Activated naive CD4-positive, alpha-beta T cell treated with anti-CD3 and anti-CD28 coated beads for 36 hours (primary cell): ENCODE measurements at regions not wholly inside any gene's neighbourhood (a gene's known extent, or its start where the extent isn't known, plus 50 kb on each side); places are given as distances from the start of the nearest gene placed in this dataset.

ENCODE experiments used
- CTCF ChIA-PET: fragments of 350-600 bp; sonication (Branson Sonifier 250); formaldehyde crosslinking; loops from one replicate; lab custom pipeline; 2021; ENCODE audit warnings: antibody characterized with exemption; lab: Charles Lee
- DNase-seq: peaks from one replicate; pipeline ENCODE4 v3.0.0-alpha.2; 2020
- H3K27ac Mint-ChIP-seq: one replicate; pipeline ENCODE4 v1.8.0; 2021; ENCODE audit warnings: mild to moderate bottlenecking, mixed read lengths
- H3K27me3 Mint-ChIP-seq: one replicate; pipeline ENCODE4 v1.8.0; 2021; ENCODE audit warnings: low read depth, mixed read lengths
- H3K36me3 Mint-ChIP-seq: one replicate; pipeline ENCODE4 v1.8.0; 2021; ENCODE audit warnings: low read depth, mixed read lengths
- H3K4me1 Mint-ChIP-seq: one replicate; pipeline ENCODE4 v1.8.0; 2021; ENCODE audit warnings: low read depth, mixed read lengths
- H3K4me3 Mint-ChIP-seq: one replicate; pipeline ENCODE4 v1.8.0; 2021; ENCODE audit warnings: mild to moderate bottlenecking, moderate library complexity, mixed read lengths
- H3K9me3 Mint-ChIP-seq: one replicate; pipeline ENCODE4 v1.8.0; 2021; ENCODE audit warnings: mixed read lengths
- intact Hi-C: fragments of 100-400 bp; cut with micrococcal nuclease; formaldehyde crosslinking; loops from one replicate; pipeline ENCODE4 v1.15.1; 2023

DNA sequence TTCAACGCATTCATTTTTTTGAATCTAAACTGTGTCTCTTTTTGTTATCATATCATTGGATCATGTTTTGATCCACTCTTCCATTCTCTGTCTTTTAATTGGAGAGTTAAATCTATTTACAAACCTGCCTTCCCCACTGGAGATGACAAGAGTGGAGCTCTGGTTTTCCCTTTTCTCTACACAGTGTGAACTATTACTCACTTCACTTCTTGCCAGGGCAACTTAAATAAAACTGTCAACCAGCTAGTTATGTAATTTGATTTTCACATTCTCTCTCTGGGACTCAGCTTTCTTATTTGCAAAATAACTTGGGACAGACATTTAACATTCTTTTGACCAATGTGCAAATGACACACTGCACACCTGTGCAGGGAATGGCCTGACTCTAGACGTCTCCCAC lies 230.8 kb upstream of the CST7 start:
- CTCF ChIA-PET = no interaction called here
- intact Hi-C loops = no loop called here
- peaks cover 7% of the 10 kb centered on the region for H3K27me3 Mint-ChIP-seq
- H3K4me1 Mint-ChIP-seq = no peaks in the 10 kb centered on the region
- H3K9me3 Mint-ChIP-seq = peaks cover 10% of the 10 kb centered on the region
- no peak overlapping the region for H3K4me3 Mint-ChIP-seq
- H3K36me3 Mint-ChIP-seq = no peaks in the 10 kb centered on the region
- no peak for DNase-seq
- no peak overlapping the region for H3K27ac Mint-ChIP-seq

DNA sequence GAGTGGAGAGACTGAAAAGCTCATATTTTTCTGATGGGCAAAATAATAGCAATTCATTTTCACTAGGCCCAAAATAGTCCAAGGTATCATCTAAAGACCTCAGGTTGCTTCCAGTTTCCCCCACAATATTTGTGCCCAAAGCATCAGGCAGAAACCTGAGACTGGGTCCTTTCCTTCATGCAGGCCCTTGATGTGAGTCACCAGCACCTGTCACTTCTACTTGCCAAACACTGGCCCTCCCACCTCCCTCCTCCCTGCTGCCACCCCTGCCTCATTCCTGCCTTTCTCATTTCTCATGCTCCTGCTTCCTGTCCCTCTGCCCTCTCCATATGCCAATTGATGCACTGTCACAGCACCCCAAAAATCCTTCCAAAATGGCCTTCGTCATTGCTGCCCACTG lies 230.4 kb upstream of the CST7 start:
- Mint-ChIP-seq H3K4me3 (no peak overlapping the region), H3K9me3 (peaks cover 7% of the 10 kb centered on the region), H3K36me3 (no peaks in the 10 kb centered on the region), H3K27me3 (peaks cover 5% of the 10 kb centered on the region), H3K27ac (no peak overlapping the region), H3K4me1 (no peaks in the 10 kb centered on the region)
- intact Hi-C loops = no loop called here
- CTCF ChIA-PET = no interaction called here
- DNase-seq = no peak

DNA sequence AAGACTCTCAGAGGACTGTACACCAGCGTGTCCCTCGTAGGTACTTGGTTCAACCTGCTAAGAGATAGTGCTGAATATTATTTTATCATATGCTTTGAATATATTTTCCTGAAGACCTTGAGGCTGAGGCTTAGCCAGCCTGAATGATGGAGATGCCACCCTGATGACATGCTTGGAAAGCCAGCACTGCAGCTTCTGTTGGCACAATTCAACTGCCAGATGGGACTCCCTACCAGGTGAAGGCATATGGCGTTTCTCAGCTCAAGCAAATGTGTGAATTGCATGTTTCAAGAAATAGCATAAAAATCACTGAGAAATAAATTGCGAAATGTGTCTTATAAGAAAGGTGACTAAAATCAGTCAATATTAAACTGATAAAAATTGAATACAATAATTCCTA lies 228.1 kb upstream of the CST7 start:
- Mint-ChIP-seq H3K27me3 (peaks cover 5% of the 10 kb centered on the region), H3K36me3 (no peaks in the 10 kb centered on the region), H3K9me3 (no peaks in the 10 kb centered on the region), H3K4me3 (no peak overlapping the region), H3K27ac (no peak overlapping the region), H3K4me1 (no peaks in the 10 kb centered on the region)
- CTCF ChIA-PET = no interaction called here
- no peak for DNase-seq
- intact Hi-C loops = no loop called here

DNA sequence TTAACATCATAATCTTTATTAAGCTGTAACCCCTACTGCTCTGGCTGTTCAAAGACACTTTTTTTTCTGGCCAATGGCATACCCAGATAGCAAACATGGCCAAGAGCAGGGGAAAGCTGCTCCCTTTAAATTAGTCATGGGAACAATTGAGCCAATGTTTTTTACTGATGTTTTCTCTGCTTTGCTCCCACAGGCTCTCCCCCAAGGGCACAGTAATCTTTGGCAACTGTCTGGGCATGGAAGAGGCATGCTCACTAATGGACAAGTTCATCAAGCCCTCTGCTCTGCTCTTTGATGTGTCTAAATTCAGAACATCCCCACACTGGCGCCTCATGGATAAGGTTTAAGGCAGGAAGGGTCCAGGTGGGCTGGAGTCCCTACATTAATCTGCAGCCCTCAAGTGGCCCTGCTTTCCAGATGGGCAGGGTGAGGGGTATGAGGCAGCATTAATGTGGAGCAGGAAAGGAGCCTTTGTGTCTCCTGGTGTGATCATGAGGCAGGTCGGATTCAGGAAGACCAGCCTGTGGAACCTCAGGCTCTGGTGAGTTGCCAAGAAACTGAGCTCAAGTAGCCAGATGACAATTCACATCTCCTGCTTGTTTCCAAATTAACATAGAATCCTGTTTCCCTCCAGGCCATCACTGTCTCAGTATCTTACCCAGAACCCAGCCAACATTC lies 227.0 kb upstream of the CST7 start:
- CTCF ChIA-PET = no interaction called here
- H3K36me3 Mint-ChIP-seq = no peaks in the 10 kb centered on the region
- DNase-seq = no peak
- H3K27me3 Mint-ChIP-seq = peaks cover 5% of the 10 kb centered on the region
- H3K27ac Mint-ChIP-seq = no peak overlapping the region
- no peaks in the 10 kb centered on the region for H3K9me3 Mint-ChIP-seq
- H3K4me1 Mint-ChIP-seq = no peaks in the 10 kb centered on the region
- no peak overlapping the region for H3K4me3 Mint-ChIP-seq
- intact Hi-C loops = no loop called here

DNA sequence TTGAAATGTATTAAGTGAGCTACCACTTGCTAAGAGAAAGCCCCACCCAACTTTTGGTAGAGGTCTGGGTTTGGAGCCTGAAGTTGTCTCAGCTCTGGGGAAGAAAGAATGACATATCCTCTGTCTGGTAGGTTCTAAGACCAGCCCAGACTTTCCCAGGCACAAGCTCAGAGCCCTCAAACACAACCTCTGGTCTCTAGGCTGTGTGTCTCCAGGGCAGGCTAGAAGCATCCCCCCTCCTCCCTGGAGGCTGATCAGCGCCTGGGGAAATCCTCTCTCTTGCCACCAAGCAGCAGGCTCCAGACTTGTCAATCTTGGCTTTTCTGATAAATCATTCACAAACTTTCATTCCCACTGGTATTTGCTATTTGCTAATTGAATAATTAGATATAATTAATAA lies 226.5 kb upstream of the CST7 start:
- Mint-ChIP-seq H3K27ac (no peak overlapping the region), H3K27me3 (peaks cover 5% of the 10 kb centered on the region), H3K4me1 (no peaks in the 10 kb centered on the region), H3K36me3 (no peaks in the 10 kb centered on the region), H3K4me3 (no peak overlapping the region), H3K9me3 (no peaks in the 10 kb centered on the region)
- CTCF ChIA-PET = no interaction called here
- no peak for DNase-seq
- intact Hi-C loops = no loop called here

DNA sequence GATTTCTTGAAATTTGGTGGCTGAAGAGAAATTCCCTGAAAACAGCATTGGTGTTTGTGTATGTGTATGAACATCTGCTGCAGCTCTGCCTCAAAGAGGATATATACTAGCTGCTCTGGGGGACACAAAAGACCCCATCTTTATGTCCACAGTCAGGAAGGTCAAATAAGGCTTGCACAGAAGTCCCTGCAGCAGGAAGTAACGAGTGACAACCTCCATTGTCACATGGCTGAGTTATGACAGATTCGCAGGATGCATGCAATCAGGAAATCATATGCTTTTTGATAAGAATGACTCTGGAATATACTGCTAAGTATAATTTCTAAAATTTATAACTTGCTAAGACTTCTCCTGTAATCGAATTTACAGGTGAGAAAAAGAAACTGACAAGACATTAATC lies 225.9 kb upstream of the CST7 start:
- CTCF ChIA-PET = no interaction called here
- no peak overlapping the region for H3K4me3 Mint-ChIP-seq
- no peaks in the 10 kb centered on the region for H3K9me3 Mint-ChIP-seq
- H3K4me1 Mint-ChIP-seq = no peaks in the 10 kb centered on the region
- no peak for DNase-seq
- no peaks in the 10 kb centered on the region for H3K36me3 Mint-ChIP-seq
- intact Hi-C loops = no loop called here
- H3K27ac Mint-ChIP-seq = no peak overlapping the region
- peaks cover 5% of the 10 kb centered on the region for H3K27me3 Mint-ChIP-seq

DNA sequence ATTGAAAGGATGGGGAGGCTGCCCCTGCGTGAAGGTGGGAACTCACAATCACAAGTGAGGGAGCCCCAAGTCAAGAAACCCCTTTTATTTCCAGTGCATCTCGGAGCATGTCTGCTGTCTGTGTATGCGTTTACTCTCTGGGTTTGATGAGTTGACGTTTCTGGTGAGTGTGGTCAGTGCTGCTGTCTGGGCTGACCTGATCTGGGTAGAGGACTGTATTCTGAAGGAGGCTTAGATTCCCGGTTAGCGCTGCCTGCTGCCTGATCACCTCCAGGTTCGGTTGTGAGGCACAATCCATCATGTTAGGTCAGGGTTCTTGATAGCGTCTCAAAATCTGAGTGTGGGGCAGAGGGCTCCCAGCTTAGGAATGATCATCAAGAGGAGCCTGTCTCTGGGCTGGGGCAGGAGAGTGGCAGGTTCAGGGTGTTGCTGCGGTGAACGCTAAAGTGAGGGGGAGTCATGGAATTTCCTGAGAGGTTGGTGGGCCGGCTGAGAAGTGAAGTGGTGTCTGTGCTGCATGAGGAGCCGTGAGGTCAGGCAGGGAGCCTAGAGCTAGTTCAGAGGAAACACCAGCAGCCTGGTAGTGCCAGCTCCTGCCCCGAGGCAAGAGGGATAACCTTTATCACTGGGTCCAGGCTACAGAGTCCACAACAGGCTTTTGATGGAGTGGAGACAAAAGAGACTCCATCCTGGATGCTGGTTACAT lies 225.3 kb upstream of the CST7 start:
- H3K9me3 Mint-ChIP-seq = no peaks in the 10 kb centered on the region
- peaks cover 4% of the 10 kb centered on the region for H3K27me3 Mint-ChIP-seq
- H3K27ac Mint-ChIP-seq = no peak overlapping the region
- no peaks in the 10 kb centered on the region for H3K36me3 Mint-ChIP-seq
- H3K4me3 Mint-ChIP-seq = no peak overlapping the region
- intact Hi-C loops = no loop called here
- CTCF ChIA-PET = no interaction called here
- no peak for DNase-seq
- H3K4me1 Mint-ChIP-seq = no peaks in the 10 kb centered on the region

DNA sequence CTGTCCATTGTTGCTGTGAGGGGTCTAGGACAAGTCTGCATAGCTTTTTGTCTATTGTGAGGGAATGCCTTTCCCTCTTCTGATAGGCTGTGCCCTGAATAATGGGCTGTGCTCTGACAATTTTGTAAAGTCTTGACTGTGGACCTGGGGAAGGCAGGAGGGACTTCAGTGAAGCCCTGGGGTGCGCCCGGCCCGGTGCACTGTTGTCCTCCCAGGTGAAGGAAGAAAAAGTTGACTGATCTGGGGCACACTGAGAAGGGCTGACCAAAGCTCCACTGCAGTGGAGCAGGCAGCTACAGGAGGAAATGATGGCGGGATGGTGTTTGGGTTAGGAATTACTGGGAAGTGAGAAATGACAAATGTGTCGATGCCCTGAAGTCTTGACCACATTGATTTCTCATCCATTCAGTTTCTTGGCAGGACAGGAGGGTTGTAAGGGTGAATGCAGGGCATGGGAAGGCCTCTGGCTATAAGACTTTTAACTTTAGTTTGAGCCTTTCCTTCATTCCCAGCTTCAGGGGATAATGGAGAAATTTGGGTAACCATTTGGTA lies 224.0 kb upstream of the CST7 start:
- Mint-ChIP-seq H3K9me3 (no peaks in the 10 kb centered on the region), H3K36me3 (no peaks in the 10 kb centered on the region), H3K27ac (no peak overlapping the region), H3K4me1 (no peaks in the 10 kb centered on the region), H3K27me3 (no peaks in the 10 kb centered on the region), H3K4me3 (no peak overlapping the region)
- no peak for DNase-seq
- intact Hi-C loops = no loop called here
- CTCF ChIA-PET = no interaction called here

DNA sequence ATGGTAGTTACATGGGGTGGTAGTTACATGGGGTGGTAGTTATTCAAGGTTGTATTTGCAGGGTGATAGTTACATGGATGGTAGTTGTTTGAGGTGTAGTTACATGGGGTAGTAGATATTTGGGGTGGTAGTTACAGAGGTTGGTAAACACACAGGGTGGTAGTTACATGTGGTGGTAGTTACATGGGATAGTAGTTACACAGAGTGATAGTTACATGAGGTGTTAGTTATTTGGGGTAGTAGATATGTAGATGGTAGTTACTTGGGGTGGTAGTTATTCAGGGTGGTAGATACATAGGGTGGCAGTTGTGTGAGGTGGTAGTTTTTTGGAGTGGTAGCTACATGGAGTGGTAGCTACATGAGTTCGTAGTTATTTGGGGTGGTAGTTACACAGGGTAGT lies 221.3 kb upstream of the CST7 start:
- CTCF ChIA-PET = no interaction called here
- Mint-ChIP-seq H3K27me3 (no peaks in the 10 kb centered on the region), H3K27ac (no peak overlapping the region), H3K4me3 (no peak overlapping the region), H3K36me3 (no peaks in the 10 kb centered on the region), H3K4me1 (no peaks in the 10 kb centered on the region), H3K9me3 (no peaks in the 10 kb centered on the region)
- intact Hi-C loops = no loop called here
- DNase-seq = no peak

DNA sequence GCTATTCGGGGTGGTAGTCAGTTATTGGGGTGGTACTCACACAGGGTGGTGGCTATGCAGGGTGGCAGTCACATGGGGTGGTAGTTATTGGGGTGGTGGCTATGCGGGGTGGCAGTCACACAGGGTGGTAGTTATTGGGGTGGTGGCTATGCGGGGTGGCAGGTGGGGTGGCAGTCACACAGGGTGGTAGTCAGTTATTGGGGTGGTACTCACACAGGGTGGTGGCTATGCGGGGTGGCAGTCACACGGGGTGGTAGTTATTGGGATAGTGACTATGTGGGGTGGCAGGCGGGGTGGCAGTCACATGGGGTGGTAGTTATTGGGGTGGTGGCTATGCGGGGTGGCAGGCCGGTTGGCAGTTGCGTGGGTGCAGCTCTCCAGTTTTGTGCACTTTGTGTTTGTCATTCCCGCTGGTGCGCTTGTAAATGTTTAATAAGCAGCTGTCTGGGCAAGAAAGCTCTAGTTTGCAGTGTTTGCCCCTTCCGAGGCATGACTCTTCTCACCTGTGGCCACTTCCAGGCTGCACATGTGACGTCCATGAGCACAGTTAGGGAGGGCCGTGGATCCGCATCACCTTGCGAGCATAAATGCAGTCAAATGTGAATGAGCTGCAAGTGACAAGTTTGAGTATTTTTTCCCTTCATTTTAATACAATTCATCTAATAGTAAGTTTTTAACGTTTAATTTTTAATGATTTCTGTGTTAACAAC lies 219.0 kb upstream of the CST7 start:
- Mint-ChIP-seq H3K4me3 (no peak overlapping the region), H3K36me3 (no peaks in the 10 kb centered on the region), H3K27ac (no peak overlapping the region), H3K4me1 (no peaks in the 10 kb centered on the region), H3K9me3 (no peaks in the 10 kb centered on the region), H3K27me3 (no peaks in the 10 kb centered on the region)
- DNase-seq = no peak
- CTCF ChIA-PET = no interaction called here
- intact Hi-C loops = no loop called here

DNA sequence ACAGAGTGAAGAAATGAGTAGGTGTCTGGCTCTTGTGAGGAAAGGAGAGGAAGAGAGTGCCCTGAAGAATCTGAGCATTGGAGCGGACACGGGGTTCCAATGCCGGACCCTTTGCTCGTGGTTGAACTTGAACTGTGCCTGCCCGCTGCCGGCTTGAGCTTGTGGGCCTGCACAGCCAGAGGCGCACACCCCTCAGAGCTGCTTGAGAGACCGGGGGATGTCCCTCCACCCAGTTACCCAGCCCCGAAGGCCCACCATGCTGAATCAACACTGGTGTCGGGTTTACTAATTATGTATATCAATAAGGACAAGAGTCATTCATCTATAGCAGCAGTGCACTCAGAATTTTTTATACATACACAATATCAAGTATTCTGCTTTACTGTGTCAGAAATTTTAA lies 218.3 kb upstream of the CST7 start:
- CTCF ChIA-PET = no interaction called here
- no peaks in the 10 kb centered on the region for H3K36me3 Mint-ChIP-seq
- DNase-seq = no peak

DNA sequence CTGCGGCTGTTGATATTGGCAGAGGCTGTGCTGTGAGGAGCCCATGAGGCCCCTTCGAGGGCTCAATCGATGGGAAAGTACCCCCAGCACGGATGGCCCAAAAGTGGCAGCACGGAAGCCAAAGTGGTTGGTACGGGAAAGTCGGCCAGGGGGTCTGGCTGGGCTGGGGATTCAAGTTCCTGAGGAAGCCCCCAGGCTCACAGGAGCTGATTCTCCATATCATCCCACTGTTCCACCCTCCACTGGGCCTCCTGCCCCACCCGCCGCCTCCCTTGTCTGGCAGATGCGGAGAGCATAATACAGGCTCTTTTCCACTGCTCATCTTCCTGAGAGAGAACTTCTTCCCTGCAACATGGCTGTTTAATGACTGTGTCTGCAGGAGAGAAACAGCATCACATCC lies 217.8 kb upstream of the CST7 start:
- no peak for DNase-seq
- no peaks in the 10 kb centered on the region for H3K9me3 Mint-ChIP-seq
- no peaks in the 10 kb centered on the region for H3K36me3 Mint-ChIP-seq
- no peaks in the 10 kb centered on the region for H3K4me1 Mint-ChIP-seq
- H3K27ac Mint-ChIP-seq = no peak overlapping the region
- no peak overlapping the region for H3K4me3 Mint-ChIP-seq
- intact Hi-C loops = no loop called here
- CTCF ChIA-PET = no interaction called here
- no peaks in the 10 kb centered on the region for H3K27me3 Mint-ChIP-seq

More for the DNA sequence above, 218.3 kb upstream of the CST7 start:
- intact Hi-C loops = no loop called here
- no peaks in the 10 kb centered on the region for H3K27me3 Mint-ChIP-seq
- H3K9me3 Mint-ChIP-seq = no peaks in the 10 kb centered on the region
- H3K4me1 Mint-ChIP-seq = no peaks in the 10 kb centered on the region
- no peak overlapping the region for H3K27ac Mint-ChIP-seq
- H3K4me3 Mint-ChIP-seq = no peak overlapping the region

DNA sequence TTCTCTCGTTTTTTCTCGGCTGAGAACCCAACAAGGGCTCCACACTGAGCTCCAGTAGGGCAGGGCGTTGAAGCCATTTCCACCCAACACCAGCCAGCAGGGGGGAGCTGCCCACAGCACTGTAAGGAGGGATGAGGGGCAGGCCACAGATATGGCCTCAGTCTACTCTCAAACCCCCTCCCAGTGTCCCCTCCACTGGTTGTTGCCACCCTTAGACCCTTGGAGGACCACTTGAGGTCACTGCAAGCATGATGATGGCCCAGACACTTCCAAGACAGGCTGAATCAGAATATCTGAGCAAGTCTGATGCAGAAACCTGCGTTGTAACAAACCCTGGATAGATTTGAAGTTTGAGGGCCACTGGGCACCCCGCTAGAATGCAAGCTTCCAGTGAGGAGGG lies 217.0 kb upstream of the CST7 start:
- H3K4me1 Mint-ChIP-seq = no peaks in the 10 kb centered on the region
- H3K27ac Mint-ChIP-seq = no peak overlapping the region
- CTCF ChIA-PET = no interaction called here
- no peaks in the 10 kb centered on the region for H3K36me3 Mint-ChIP-seq
- intact Hi-C loops = no loop called here
- H3K27me3 Mint-ChIP-seq = no peaks in the 10 kb centered on the region
- H3K9me3 Mint-ChIP-seq = no peaks in the 10 kb centered on the region
- no peak overlapping the region for H3K4me3 Mint-ChIP-seq
- DNase-seq = no peak
